ENCODE measurements at regions not wholly inside any gene's neighbourhood (a gene's known extent, or its start where the extent isn't known, plus 50 kb on each side); places are given as distances from the start of the nearest gene placed in this dataset.

- Histone ChIP-seq H3K4me1 (ENCODE audit: control insufficient read depth in 2 of 2, insufficient read depth in 1 of 2, low read depth in 1 of 2, low read length in 2 of 2) (no peaks in the 10 kb centered on the region), H2BK120ac (ENCODE audit: low read depth, low read length) (no peak overlapping the region), H2BK5ac (ENCODE audit: low read length) (no peak overlapping the region), H3K9me3 (replicated peaks in 1 of 2; ENCODE audit: control insufficient read depth in 2 of 2, insufficient read depth in 1 of 2, low read depth in 1 of 2, low read length in 2 of 2) (peaks cover 0 to 1% of the 10 kb centered on the region in 2 donors), H2AK5ac (ENCODE audit: low read depth, low read length) (no peak overlapping the region), H3K9ac (ENCODE audit: low read depth, low read length, poor library complexity) (no peak overlapping the region), H3K23ac (ENCODE audit: low read depth, low read length, poor library complexity) (no peak overlapping the region), H3K27ac (replicated peaks; ENCODE audit: low read length) (no peak overlapping the region), H4K8ac (ENCODE audit: low read depth, low read length) (no peak overlapping the region), H3K79me1 (ENCODE audit: low read depth, low read length) (no peaks in the 10 kb centered on the region), H3K4me3 (ENCODE audit: low read length in 2 of 2) (no peak overlapping the region), H3K4me2 (ENCODE audit: insufficient read depth, low read length, poor library complexity, severe bottlenecking) (no peak overlapping the region), H4K91ac (ENCODE audit: low read depth, low read length, poor library complexity) (no peak overlapping the region), H2AFZ (ENCODE audit: low read length) (no peak overlapping the region), H3K4ac (ENCODE audit: low read length) (no peak overlapping the region), H3K14ac (ENCODE audit: low read length) (no peak overlapping the region), H3K27me3 (ENCODE audit: control insufficient read depth in 3 of 3, insufficient read depth in 3 of 3, low read depth in 1 of 3, low read length in 3 of 3) (no peaks in the 10 kb centered on the region), H3K36me3 (replicated peaks in 1 of 2; ENCODE audit: control insufficient read depth in 2 of 2, insufficient read depth in 2 of 2, low read length in 2 of 2) (no peaks in the 10 kb centered on the region), H3K18ac (ENCODE audit: low read length) (no peak overlapping the region), H2BK12ac (ENCODE audit: low read length) (no peak overlapping the region), H2BK15ac (ENCODE audit: low read length) (no peak overlapping the region)
- DNase-seq (ENCODE audit: low spot score) = no peak
- WGBS, 2 donors (ENCODE audit: extremely low coverage in 2 of 2, insufficient read length in 2 of 2, insufficient replicate concordance in 1 of 2) = no CpG with 5 or more reads among the region's 4 CpGs
Measured at GRCh38 chr6:67350729-67351128, 1284.4 kb upstream of the ADGRB3 start.

- no peak overlapping the region for H2BK5ac ChIP-seq (ENCODE audit: low read length)
- H3K9me3 ChIP-seq (replicated peaks in 1 of 2; ENCODE audit: control insufficient read depth in 2 of 2, insufficient read depth in 1 of 2, low read depth in 1 of 2, low read length in 2 of 2) = peaks cover 0 to 1% of the 10 kb centered on the region in 2 donors
- no peak for DNase-seq (ENCODE audit: low spot score)
- no peak overlapping the region for H3K27ac ChIP-seq (replicated peaks; ENCODE audit: low read length)
- H3K9ac ChIP-seq (ENCODE audit: low read depth, low read length, poor library complexity) = no peak overlapping the region
- no peak overlapping the region for H3K14ac ChIP-seq (ENCODE audit: low read length)
- no peaks in the 10 kb centered on the region for H3K27me3 ChIP-seq (ENCODE audit: control insufficient read depth in 3 of 3, insufficient read depth in 3 of 3, low read depth in 1 of 3, low read length in 3 of 3)
- H2BK15ac ChIP-seq (ENCODE audit: low read length) = no peak overlapping the region
- no peak overlapping the region for H3K4me3 ChIP-seq (ENCODE audit: low read length in 2 of 2)
- H3K36me3 ChIP-seq (replicated peaks in 1 of 2; ENCODE audit: control insufficient read depth in 2 of 2, insufficient read depth in 2 of 2, low read length in 2 of 2) = no peaks in the 10 kb centered on the region
- H2BK12ac ChIP-seq (ENCODE audit: low read length) = no peak overlapping the region
- H4K8ac ChIP-seq (ENCODE audit: low read depth, low read length) = no peak overlapping the region
- H3K23ac ChIP-seq (ENCODE audit: low read depth, low read length, poor library complexity) = no peak overlapping the region
- H3K4me2 ChIP-seq (ENCODE audit: insufficient read depth, low read length, poor library complexity, severe bottlenecking) = no peak overlapping the region
- H3K18ac ChIP-seq (ENCODE audit: low read length) = no peak overlapping the region
- H2BK120ac ChIP-seq (ENCODE audit: low read depth, low read length) = no peak overlapping the region
- no peak overlapping the region for H4K91ac ChIP-seq (ENCODE audit: low read depth, low read length, poor library complexity)
- no CpG with 5 or more reads among the region's 7 CpGs for WGBS, 2 donors (ENCODE audit: extremely low coverage in 2 of 2, insufficient read length in 2 of 2, insufficient replicate concordance in 1 of 2)
- H2AK5ac ChIP-seq (ENCODE audit: low read depth, low read length) = no peak overlapping the region
- no peak overlapping the region for H2AFZ ChIP-seq (ENCODE audit: low read length)
- no peaks in the 10 kb centered on the region for H3K4me1 ChIP-seq (ENCODE audit: control insufficient read depth in 2 of 2, insufficient read depth in 1 of 2, low read depth in 1 of 2, low read length in 2 of 2)
- H3K79me1 ChIP-seq (ENCODE audit: low read depth, low read length) = no peaks in the 10 kb centered on the region
- no peak overlapping the region for H3K4ac ChIP-seq (ENCODE audit: low read length)
Measured at GRCh38 chr6:67345946-67346345, 1289.1 kb upstream of the ADGRB3 start.

- no peak overlapping the region for H3K14ac ChIP-seq (ENCODE audit: low read length)
- no peak overlapping the region for H4K91ac ChIP-seq (ENCODE audit: low read depth, low read length, poor library complexity)
- H3K18ac ChIP-seq (ENCODE audit: low read length) = no peak overlapping the region
- H3K23ac ChIP-seq (ENCODE audit: low read depth, low read length, poor library complexity) = no peak overlapping the region
- H2AK5ac ChIP-seq (ENCODE audit: low read depth, low read length) = no peak overlapping the region
- H2BK15ac ChIP-seq (ENCODE audit: low read length) = no peak overlapping the region
- no peak for DNase-seq (ENCODE audit: low spot score)
- H3K4me3 ChIP-seq (ENCODE audit: low read length in 2 of 2) = no peak overlapping the region
- no peak overlapping the region for H2BK120ac ChIP-seq (ENCODE audit: low read depth, low read length)
- H4K8ac ChIP-seq (ENCODE audit: low read depth, low read length) = no peak overlapping the region
- no peaks in the 10 kb centered on the region for H3K9me3 ChIP-seq (replicated peaks in 1 of 2; ENCODE audit: control insufficient read depth in 2 of 2, insufficient read depth in 1 of 2, low read depth in 1 of 2, low read length in 2 of 2)
- no peak overlapping the region for H2BK5ac ChIP-seq (ENCODE audit: low read length)
- H3K4me1 ChIP-seq (ENCODE audit: control insufficient read depth in 2 of 2, insufficient read depth in 1 of 2, low read depth in 1 of 2, low read length in 2 of 2) = no peaks in the 10 kb centered on the region
- H2AFZ ChIP-seq (ENCODE audit: low read length) = no peak overlapping the region
- H2BK12ac ChIP-seq (ENCODE audit: low read length) = no peak overlapping the region
- no peaks in the 10 kb centered on the region for H3K36me3 ChIP-seq (replicated peaks in 1 of 2; ENCODE audit: control insufficient read depth in 2 of 2, insufficient read depth in 2 of 2, low read length in 2 of 2)
- H3K4me2 ChIP-seq (ENCODE audit: insufficient read depth, low read length, poor library complexity, severe bottlenecking) = no peak overlapping the region
- H3K9ac ChIP-seq (ENCODE audit: low read depth, low read length, poor library complexity) = no peak overlapping the region
- H3K27me3 ChIP-seq (ENCODE audit: control insufficient read depth in 3 of 3, insufficient read depth in 3 of 3, low read depth in 1 of 3, low read length in 3 of 3) = no peaks in the 10 kb centered on the region
- WGBS, 2 donors (ENCODE audit: extremely low coverage in 2 of 2, insufficient read length in 2 of 2, insufficient replicate concordance in 1 of 2) = no CpG with 5 or more reads among the region's 3 CpGs
- H3K4ac ChIP-seq (ENCODE audit: low read length) = no peak overlapping the region
- no peak overlapping the region for H3K27ac ChIP-seq (replicated peaks; ENCODE audit: low read length)
- no peaks in the 10 kb centered on the region for H3K79me1 ChIP-seq (ENCODE audit: low read depth, low read length)
Measured at GRCh38 chr6:67336014-67336413, 1299.1 kb upstream of the ADGRB3 start.

DNA sequence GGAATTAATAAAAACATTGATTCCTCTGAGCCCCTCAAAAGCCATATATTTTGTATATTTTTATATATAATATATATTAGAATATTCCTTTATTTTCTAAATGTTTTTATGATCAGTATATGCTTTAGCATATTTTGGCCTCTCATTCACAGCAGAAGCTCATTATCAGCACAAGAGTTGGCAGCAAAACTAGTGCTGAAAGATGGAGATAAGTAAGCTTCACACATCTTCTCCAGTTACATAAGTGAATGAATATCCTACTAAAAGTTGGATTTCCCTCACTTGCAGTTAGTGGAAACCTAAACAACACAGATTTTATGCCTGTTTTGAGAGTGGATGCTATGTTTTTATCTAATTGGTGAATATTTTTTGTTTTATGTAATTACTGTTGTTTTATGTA, 1303.8 kb upstream of the ADGRB3 start:
- Histone ChIP-seq H4K91ac (ENCODE audit: low read depth, low read length, poor library complexity) (no peak overlapping the region), H3K18ac (ENCODE audit: low read length) (no peak overlapping the region), H4K8ac (ENCODE audit: low read depth, low read length) (no peak overlapping the region), H2BK5ac (ENCODE audit: low read length) (no peak overlapping the region), H3K14ac (ENCODE audit: low read length) (no peak overlapping the region), H3K23ac (ENCODE audit: low read depth, low read length, poor library complexity) (no peak overlapping the region), H3K4me3 (ENCODE audit: low read length in 2 of 2) (no peak overlapping the region), H2AK5ac (ENCODE audit: low read depth, low read length) (no peak overlapping the region), H3K4me1 (ENCODE audit: control insufficient read depth in 2 of 2, insufficient read depth in 1 of 2, low read depth in 1 of 2, low read length in 2 of 2) (no peaks in the 10 kb centered on the region), H2AFZ (ENCODE audit: low read length) (no peak overlapping the region), H3K79me1 (ENCODE audit: low read depth, low read length) (no peaks in the 10 kb centered on the region), H3K9me3 (replicated peaks in 1 of 2; ENCODE audit: control insufficient read depth in 2 of 2, insufficient read depth in 1 of 2, low read depth in 1 of 2, low read length in 2 of 2) (no peaks in the 10 kb centered on the region), H3K36me3 (replicated peaks in 1 of 2; ENCODE audit: control insufficient read depth in 2 of 2, insufficient read depth in 2 of 2, low read length in 2 of 2) (no peaks in the 10 kb centered on the region), H3K4me2 (ENCODE audit: insufficient read depth, low read length, poor library complexity, severe bottlenecking) (no peak overlapping the region), H3K4ac (ENCODE audit: low read length) (no peak overlapping the region), H2BK120ac (ENCODE audit: low read depth, low read length) (no peak overlapping the region), H3K9ac (ENCODE audit: low read depth, low read length, poor library complexity) (no peak overlapping the region), H2BK15ac (ENCODE audit: low read length) (no peak overlapping the region), H2BK12ac (ENCODE audit: low read length) (no peak overlapping the region), H3K27me3 (ENCODE audit: control insufficient read depth in 3 of 3, insufficient read depth in 3 of 3, low read depth in 1 of 3, low read length in 3 of 3) (no peaks in the 10 kb centered on the region), H3K27ac (replicated peaks; ENCODE audit: low read length) (no peak overlapping the region)
- DNase-seq (ENCODE audit: low spot score) = no peak

All from neuronal stem cell (in vitro differentiated cells).